DMS 273 treated with DMSO at 0.1 percent for 48 hours (cell line): ENCODE measurements at regions not wholly inside any gene's neighbourhood (a gene's known extent, or its start where the extent isn't known, plus 50 kb on each side); places are given as distances from the start of the nearest gene placed in this dataset.
"Not testable (repeated sequence)": the region's sequence is repeated elsewhere in the genome, so short reads cannot be mapped to it uniquely, and the experiment has no call there.

Experiments
- DNase-seq: peaks from one replicate; lab custom pipeline; 2025; lab: John Stamatoyannopoulos, UW

DNA sequence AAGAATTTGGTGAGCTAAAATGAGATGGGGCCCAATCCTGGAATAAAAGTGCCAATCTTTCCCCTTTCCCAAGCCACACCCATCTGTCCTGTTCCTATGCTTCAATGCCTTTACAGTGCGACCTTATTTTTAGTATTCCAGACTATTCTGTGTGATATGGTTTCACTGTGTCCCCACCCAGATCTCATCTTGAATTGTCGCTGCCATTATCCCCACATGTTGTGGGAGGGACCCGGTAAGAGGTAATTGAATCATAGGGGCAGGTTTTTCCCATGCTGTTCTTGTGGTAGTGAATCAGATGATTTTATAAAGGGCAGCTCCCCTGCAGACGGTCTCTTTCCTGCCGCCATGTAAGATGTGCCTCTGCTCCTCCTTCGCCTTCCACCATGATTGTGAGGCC is 129.3 kb upstream of the KIF26B start:
- no peak for DNase-seq

DNA sequence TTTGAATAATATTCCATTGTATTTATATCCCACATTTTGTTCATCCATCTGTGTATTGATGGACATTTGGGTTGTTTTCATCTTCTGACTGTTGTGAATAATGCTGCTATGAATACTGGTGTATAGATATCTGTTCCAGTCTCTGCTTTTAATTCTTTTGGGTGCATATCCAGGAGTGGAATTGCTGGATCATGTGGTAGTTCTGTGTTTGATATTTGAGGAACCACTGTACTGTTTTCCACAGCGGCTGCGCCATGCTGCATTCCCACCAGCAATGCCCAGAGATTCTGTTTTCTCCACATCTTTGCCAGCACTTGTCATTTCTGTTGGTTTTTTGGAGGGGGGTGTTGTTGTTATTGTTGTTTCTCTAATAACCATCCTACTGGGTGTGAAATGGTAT is 131.6 kb upstream of the KIF26B start:
- no peak for DNase-seq

DNA sequence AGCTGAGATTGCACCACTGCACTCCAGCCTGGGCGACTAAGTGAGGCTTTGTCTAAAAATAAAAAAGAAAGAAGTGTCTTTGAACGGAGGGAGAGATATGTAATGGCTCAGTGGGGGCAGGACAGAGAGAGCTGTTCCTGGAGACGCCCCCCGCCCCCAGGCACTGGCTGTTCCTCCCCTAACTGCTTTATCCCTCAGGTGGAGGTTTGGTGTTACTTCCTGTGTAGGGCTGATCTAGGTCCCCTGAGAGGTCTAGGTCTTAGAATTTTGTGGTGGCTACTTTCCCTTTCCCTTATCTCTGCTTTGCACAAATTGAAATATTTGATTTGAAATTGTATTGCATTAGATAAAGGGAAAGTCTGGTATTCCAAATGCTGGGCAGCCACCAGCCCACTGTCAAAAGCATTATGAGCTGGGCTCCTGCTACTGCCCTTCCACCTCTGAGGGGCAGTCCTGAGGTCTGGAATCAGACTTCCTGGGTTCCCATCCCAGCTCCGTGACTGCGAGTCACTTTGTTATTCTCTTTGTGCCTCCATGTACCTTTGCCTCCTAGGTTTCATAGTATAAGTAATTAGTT is 134.8 kb upstream of the KIF26B start:
- no peak for DNase-seq

DNA sequence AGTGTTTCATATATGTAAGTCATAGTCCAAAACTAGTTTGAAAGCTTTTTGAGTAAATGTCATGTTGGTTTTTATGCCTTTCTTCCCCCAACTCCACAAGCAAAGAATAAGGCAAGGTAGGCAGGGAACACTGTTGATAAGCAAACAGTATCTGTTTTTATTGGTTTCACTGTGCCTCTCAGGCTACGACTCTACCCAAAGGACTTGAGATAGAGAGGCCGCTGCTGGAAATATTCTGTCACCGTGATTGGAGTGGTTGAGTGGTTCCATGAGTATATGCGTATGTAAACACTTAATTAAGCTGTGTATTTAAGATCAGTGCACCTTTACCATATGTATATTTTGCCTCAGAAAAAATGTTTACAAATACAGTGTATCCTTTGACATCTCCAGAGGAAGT is 138.1 kb upstream of the KIF26B start:
- DNase-seq = no peak

DNA sequence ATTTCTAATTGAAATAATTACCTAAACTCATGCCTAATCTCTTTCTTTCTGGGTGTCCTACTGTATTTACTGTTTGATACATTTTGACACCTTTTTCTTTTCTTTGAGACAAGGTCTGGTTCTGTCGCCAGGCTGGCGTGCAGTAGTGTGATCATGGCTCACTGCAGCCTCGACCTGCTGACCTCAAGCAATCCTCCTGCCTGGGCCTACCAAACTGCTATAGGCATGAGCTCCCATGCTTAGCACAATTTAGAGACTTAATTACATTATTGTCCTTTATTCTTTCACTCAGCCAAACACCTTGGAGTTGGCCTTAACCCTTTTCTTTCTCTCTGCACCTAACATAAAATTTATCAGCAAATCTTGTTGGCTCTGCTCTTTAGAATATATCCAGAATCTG is 139.8 kb upstream of the KIF26B start:
- no peak for DNase-seq

DNA sequence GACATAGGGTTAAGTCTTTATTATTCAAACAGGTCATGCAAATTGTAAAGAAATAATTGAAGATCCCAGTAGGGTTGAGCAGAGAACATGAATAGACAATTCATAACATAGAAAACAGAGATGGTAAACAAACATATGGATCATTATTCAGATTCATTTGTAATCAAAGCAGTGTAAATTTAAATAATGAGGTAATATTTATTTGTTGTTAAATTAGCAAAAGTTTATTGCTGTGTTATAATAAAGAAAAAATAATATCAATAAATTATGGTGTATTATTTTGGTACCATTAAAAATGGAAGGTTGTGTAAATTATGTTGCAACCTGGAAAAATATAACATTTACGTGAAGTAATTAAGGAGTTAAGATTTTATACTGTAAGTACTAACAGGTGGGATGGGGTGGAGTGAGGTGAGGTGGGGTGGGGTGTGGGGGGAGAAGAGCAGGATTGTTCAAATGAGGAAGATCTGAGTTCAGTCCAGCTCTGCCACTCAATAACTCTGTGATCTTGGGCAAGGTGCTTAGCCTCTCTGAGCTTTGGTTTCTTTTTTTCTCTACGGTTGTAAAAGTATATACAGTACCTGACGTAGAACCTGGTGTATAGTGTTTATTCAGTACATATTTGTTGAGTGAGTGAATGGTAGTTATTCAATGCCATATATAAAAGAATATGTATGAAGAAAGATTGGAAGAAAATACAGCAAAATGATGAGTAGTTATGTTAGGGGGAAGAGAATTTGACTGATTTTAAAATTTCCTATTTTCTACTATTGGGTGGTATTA is 140.3 kb upstream of the KIF26B start:
- DNase-seq = no peak

DNA sequence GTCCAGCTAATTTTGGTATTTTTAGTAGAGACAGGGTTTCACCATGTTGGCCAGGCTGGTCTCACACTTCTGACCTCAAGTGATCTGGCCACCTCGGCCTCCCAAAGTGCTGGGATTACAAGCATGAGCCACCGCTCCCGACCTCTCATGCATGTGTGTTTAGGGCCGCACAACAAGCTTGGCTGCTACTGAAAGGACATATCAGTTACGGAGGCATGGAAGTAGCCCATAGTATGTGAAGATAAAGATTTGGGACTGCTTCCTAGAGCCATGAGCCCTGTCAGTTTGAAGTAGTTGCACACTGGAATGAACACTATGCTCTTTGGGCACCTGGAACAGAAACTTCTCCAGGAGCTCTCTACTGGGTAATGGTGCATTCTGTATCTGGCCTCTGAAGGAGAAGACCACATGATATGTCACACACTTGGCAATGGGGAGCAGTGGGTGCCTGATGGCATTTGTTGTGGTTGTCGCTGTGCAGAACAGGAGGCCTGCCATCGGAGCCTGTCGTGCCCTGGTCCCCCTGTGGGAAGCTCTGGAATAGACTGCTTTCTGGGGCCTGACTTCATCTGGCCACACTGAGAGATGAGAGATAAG is 144.7 kb upstream of the KIF26B start:
- no peak for DNase-seq

DNA sequence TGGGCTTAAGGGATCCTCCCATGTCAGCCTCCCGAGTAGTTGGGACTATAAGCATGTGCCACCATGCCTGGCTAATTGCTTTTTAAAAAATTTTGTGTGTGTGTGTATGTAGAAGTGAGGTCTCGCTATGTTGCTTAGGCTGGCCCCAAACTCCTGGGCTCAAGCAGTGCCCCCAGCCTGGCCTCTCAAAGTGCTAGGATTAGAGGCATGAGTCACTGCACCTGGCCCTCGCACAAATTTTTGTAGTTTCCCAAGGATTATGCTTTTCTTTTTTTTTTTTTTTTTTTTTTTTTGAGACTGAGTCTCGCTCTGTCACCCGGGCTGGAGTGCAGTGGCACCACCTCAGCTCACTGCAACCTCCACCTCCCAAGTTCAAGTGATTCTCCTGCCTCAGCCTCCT is 144.4 kb upstream of the HNRNPU start:
- DNase-seq = no peak

DNA sequence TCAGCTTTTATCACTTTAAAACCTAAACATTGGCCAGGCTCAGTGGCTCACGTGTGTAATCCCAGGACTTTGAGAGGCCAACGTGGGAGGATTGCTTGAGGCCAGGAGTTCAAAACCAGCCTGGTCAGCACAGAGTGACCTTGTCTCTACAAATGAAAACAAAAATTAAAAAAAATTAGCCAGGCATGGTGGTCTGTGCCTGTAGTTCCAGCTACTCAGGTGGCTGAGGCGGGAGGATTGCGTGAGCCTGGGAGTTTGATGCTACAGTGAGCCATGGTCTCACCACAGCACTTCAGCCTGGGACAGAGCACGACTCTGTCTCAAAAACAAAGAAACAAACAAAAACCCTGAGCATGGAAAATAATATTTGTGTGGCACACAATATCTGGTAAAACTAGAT is 143.5 kb upstream of the HNRNPU start:
- DNase-seq = no peak

DNA sequence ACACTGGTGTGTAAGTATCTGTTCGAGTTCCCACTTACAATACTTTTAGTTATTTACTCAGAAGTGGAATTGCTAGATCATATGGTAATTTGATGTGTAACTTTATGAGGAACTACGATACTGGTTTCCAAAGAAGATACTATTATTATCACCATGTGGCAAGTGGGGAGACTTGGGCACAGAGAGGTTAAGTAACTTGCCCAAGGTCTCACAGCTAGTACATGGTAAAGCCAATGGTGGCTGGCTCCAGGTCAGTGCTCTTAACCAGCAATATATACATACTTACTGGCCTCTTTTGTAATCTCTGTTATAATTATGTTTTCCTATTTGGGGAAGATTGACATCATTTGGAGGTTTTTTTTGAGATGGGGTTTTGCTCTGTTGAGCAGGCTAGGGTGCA is 138.9 kb upstream of the HNRNPU start:
- no peak for DNase-seq

DNA sequence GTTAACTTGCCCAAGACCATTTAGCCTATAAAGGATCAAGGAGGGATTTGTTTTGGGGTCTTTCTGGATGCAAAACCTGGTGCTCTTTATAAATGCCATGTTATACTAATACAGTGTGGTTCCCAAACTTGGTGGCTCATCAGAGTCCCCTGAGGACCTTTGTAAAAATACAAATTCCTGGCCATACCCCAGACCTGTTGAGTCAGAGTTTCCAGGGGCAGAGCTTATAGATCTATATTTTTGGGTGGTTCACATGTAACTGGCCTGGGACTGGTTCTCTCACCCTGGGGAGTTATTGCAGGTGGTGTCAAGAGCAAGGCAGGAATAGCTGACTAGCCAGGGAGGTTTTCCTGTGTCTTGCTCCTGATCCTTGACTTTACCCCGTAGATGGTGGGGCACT is 136.9 kb upstream of the HNRNPU start:
- no peak for DNase-seq

DNA sequence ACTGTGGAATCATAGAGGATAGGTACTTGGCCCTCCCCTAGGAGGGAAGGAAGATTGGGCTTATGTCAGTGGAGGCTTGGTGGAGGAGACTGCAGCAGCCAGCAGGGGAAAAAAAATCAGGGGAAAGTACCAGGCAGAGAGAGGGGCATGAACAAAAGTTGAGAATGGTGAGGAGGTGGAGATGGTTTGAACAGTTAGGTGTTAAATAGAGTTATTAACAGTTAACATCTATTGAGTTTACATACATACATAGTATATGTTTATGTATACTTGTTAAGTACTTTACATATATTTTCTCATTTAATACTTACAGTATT is 136.5 kb upstream of the HNRNPU start:
- DNase-seq = no peak

DNA sequence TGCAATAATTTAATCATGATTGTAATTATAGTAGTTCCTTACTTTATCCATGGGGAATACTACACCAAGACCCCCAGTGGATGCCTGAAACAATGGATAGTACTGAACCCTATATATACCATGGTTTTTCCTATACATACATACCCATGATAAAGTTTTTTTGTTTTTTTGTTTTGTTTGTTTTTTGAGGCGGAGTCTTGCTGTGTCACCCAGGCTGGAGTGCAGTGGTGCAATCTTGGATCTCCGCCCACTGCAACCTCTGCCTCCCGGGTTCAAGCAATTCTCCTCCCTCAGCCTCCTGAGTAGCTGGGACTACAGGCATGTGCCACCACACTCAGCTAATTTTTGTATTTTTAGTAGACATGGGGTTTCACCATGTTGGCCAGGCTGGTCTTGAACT is 135.3 kb upstream of the HNRNPU start:
- DNase-seq = not testable (repeated sequence)

DNA sequence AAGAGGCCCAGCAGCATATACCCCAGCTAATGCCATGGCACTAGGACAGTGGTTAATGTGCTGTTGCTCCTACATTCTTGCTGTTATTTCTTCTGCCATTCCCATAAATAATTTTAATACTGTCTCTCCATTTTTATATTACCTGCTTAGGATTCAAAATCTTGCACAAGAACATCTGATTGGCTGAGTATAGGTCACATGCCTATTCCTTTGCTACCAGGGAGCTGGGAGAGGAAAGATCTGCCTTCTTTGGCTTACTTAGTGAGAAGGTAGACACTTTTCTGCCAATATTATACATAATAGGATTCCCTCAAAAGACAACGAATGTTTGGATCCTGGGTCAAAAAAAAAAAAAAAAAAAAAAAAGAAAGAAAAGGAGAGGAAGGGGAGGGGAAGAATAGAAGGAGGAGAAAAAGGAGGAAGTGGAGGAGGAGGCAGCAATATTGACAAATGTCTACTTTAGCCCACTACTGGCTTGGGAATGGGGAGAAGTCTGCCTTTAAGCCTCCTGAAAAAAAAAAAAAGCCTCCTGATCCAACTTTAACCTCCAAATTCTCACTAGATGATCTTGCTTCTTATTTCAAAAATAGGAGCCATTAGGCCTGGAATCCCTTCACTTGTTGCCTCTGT is 134.5 kb upstream of the HNRNPU start:
- no peak for DNase-seq

DNA sequence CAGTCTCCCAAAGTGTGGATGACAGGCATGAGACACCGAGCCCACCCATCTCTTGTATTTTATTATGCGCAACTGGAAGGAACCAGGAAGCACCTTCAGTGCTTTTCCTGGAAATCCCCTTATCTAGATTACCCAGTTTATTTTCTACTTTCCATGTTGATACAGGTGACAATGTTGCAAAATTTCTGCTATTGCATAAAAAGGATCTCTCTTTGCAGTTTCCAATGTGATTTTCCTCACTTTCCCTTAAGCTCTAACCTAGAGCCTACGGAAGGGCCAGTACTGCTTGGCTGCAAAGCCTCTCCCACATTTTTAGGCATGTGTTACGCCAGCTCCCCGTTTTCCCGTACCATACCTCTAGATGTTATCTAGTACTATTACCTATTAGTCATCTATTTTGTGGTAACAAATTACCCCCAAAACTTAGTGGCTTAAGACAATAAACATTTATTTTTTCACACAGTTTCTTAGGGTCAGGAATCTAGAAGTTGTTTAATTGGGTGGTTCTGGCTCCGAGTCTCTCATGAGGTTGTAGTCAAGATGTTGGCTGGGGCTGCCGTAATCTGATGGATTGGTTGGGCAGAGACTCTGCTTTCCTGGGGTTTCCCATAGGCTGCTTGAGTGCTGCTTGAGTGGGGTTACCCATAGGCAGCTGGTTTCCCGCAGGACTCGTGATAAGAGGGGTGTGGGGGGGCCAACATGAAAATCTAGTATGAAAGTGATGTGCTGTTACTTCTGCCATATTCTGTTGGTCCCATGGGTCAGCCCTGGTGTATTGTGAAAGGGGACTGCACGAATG is 131.5 kb upstream of the HNRNPU start:
- DNase-seq = no peak

DNA sequence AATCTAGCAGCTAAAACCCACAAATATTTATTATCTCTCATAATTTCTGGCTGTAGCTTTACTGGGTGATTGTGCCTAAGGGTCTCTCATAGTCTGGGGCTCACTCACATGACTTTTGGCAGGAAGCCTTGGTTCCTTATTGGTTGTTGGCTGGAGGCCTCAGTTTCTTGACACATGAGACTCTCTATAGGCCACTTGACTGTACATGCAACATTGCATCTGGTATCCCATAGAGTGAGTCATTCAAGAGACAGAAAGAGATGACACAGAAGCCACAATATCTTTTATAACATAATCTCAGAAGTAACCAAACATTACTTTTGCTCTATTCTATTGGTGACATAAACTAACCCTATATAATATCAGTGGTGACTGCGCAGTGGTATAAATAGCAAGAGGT is 128.5 kb upstream of the HNRNPU start:
- no peak for DNase-seq

DNA sequence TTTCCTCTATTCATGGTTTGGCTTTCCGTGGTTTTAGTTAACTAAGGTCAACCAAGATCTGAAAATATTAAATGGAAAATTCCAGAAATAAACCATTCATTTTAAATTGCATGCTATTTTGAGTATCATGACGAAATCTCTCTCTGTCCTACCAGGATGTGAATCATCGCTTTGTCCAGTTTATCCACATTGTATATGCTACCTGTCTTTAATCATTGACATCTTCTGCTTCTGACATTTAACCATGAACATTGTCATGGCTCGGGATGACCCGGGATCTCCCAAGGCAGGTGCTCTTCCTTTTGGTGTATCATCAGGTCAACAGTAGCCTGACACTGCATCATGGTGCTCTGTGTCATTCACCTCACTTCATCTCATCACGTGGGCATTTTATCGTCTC is 125.5 kb upstream of the HNRNPU start:
- no peak for DNase-seq

DNA sequence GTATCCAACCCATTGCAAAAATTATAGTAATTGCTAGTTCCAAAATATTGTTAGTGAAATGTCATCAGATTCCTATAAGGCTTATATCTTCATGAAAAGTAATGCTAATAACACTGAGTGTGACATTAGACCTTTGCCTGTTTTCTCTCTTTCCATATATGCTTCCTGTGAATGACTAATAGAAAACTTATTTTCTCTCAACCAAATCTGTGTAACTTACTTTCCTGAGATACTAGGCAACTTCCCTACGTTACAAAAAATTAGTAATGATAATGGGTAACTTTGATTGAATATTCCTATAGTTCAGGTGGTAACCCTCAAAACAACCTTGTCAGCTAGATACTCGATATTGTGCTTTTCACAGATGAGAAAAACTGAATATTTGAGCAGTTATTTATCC is 124.2 kb upstream of the HNRNPU start:
- DNase-seq = no peak

DNA sequence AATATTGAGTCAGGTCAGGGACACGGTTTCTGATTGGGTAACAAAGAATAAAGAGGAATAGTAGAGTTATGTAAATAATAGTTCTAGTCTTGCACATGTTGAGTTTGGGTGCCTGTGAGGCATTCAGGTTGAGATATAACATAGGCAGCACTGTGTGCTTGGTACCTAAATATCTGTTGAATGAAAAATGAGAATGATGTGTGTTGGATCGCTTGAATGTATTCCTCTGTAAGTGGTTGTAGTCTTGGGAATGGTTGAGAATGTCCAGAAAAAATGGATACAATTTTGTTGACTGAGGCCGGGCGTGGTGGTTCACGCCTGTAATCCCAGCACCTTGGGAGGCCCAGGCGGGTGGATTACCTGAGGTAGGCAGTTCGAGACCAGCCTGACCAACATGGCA is 116.3 kb upstream of the HNRNPU start:
- no peak for DNase-seq

DNA sequence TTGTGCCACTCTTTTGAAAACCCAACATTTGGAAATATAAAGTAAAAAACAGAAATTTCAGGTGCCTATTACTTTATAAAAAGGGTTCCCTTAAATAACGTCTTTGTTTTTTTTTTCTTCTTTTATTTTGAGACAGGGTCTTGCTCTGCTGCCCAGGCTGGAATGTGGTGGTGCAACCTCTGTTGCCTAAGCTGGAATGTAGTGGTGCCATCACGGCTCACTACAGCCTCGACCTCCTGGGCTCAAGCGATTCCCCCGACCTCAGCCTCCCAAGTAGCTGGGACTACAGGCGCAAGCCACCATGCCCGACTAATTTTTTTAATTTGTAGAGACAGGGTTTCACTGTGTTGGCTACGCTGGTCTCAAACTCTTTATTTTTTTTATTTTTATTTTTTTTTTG is 110.2 kb upstream of the HNRNPU start:
- no peak for DNase-seq

DNA sequence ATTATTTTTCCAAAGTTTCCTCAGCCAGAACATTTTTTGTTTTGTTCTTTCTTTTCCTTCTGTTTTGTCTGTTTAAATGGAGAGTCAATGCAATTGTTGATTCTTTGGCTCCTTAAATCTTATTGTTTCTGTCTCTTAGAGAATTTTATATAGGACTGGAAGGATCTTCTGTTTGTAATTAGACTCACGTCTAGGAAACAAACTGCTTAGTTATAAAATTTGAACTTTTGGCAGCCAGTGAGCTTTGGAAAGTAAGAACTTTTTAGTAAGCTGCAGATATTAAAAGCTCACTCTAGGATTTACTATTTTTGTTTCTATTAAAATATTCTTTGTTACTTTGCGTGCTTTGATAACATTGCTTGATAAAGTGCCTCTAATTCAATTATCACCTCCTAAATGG is 109.8 kb upstream of the HNRNPU start:
- DNase-seq = no peak

DNA sequence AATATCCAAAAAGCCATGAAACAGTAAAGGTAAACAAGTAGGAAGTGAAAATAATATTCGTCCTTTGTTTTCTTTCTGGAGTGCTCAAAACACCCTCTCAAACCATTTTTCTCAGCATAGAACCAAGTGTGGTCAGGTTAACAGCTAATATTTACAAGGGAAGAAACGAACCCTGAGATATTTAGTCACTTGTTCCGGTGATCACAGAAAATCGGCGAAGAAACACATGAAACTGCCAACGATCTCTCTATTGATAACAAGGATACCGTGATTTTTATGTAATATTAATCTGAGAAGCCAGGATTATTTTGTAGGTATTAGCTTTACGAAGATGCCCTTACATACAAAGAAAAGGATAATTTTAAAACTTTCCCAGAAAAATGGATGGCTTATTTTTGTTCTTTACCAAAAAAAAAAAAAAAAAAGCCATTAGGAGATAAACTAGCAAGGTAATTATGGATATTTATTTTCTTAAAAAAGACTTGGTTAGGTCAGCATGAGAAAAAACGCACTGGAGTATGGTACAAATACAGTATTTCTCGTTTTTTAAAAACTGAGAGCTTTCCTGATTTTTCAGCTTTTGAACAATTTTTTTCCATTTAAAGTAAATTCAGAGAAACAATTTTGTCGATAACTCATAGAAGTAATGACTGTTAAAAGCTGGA is 107.3 kb upstream of the HNRNPU start:
- no peak for DNase-seq
